CD1c-positive myeloid dendritic cell (primary cell): ENCODE measurements at regions not wholly inside any gene's neighbourhood (a gene's known extent, or its start where the extent isn't known, plus 50 kb on each side); places are given as distances from the start of the nearest gene placed in this dataset.

Experiments used
- DNase-seq: peaks from one replicate; pipeline ENCODE4 v3.0.0-alpha.2; 2016; ENCODE audit errors: extremely low spot score

DNA sequence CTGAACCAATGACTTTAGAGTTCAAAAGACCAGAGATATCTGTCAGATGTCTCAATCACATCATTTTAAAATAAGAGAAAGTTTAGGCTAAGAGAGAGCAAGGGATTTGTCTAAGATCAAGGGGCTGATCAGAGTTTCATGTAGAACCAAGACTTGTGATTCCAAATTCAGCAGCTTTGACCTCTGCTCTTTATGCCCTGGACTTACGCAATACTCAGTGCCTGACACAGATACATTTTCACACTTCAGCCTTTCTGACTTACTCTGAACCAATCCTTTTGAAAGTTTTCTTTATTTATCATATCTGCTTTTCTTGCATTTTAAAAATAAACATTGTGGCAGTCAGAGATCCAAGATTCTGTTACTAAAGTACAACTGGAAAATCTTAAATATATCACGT is 428.0 kb downstream of the PLPP3 start:
- DNase-seq = no peak

DNA sequence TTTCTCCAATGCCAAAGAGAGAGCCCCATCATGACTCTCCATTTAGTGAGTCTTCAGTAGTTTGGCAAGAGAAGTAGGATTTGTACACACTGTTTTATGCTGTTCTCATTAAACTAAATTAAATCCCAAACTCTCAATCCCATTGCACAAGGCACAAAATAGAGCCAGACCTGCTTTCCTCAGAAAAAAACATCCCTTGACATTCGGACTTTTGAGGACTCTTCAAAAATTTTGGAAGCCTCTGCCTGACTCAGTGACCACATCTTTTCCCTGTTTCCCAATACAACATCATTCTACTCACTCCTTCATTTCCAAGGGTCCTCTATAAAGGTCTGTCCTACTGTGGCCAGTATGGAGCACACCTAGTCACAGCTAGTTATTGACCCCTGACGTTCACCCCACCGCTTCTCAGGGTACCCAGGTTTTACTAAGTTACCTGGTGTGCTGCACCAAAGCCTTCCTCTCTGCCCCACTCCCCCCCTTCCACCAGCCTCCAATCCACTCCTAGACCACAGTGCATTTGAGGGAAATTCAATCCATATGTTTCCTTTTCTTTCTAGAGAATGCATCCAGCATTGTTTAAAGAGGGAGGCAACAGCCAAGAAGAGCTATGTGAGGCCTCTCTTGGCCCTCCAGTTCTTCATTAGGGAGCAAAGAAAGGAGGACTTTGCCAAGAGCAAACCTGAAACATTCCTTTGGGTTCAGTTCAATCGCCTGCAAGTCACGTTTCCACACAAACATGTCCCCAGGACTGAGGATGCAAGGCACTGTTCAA is 428.7 kb downstream of the PLPP3 start:
- no peak for DNase-seq

- no peak for DNase-seq
Measured at GRCh38 chr1:56149761-56150160, 429.6 kb downstream of the PLPP3 start.

DNA sequence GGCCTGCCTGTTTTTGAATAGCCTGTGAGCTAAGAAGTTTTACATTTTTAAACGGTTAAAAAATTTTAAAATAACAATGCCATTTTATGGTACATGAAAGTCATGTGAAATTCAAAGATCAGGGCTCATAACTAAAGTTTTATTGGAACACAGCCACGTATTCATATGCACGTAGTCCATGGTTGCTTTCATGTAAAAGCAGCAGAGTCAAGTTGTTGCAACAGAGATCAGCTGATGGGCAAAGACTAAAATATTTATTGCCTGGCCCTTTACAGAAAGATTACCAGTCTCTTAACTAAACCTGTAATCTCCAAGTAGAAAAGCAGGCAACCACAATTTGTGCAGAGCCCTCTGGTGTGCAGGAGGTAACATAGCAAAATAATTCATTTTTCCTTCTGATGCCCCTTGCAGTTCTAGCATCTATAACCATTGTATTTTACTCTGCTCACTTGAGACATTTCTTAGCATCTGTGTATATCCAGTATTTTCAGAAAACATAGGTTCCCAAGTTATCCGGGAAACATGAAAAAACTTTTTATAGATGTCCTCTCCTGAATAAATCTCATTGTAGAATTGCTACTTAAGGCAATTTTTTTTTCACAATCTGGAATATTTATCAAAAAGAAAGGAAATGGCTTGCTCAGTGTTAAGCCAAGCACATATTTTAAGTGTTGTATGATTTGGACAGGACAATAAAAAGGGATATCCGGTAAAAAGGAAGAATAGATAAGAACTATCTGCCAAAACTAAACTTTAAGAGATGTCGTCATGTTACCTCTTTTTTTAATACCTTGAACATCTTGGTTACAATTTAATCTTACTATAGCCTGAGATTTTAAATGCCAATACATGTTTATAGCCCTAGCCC is 430.8 kb downstream of the PLPP3 start:
- DNase-seq = no peak

DNA sequence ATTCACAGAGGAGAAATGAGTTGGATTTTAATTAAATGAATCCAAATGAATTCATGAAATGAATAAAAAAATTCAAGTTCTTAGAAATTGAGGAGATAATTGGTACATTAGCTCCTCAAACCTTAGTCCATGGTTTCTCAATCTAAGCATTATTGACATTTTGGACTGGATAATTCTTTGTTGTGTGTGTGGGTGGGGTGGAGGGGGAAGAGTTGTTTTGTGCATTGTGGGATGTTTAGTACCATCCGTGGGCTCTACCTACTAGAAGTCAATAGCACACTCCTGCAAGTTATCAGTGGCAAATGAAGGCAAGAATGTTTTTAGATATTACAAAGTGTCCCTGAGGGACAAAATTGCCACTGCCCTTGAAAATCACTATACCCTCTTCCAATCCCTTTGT is 431.9 kb downstream of the PLPP3 start:
- no peak for DNase-seq

DNA sequence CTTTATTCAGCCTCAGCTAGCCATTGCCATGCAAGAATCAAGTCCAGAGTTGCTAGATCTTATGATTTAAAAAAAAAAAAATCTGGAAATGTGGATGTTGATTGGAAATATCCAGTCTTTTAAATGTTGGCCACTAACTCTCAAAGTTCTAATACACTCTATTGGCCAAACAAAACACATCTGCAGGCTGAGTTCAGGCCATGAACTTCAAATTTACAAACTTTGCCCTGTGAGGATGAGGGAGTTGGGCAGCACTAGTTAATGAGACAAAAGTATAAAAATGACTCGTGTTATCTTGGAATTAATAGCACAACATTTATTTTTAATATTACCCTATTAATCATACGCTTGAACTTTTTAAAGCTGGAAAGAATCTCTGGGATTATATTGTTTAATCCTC is 432.3 kb downstream of the PLPP3 start:
- no peak for DNase-seq

- no peak for DNase-seq
Measured at GRCh38 chr1:56146449-56146848, 432.9 kb downstream of the PLPP3 start.

GRCh38 chr1:56145581-56145980 is 433.8 kb downstream of the PLPP3 start:
- no peak for DNase-seq

DNA sequence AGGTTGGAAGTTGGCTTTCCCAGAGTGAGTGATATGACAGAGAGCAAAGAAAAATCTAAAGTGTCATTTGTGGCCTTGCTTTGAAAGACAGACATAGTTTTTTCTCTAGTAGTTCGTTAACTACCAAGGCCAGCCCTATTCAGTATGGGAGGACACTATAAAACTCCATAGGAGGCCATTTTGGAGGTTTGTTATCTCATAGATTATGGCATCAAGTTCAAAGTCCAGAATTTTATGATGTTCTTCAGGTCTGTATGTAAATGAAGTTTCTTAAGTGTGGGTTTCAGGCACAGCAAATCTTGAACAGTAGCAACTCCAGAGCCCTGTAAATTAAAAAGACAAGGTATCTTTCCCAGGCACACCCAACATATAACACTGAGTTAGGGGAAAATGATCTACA is 437.1 kb downstream of the PLPP3 start:
- no peak for DNase-seq

GRCh38 chr1:56139836-56140235 is 439.5 kb downstream of the PLPP3 start:
- DNase-seq = no peak

DNA sequence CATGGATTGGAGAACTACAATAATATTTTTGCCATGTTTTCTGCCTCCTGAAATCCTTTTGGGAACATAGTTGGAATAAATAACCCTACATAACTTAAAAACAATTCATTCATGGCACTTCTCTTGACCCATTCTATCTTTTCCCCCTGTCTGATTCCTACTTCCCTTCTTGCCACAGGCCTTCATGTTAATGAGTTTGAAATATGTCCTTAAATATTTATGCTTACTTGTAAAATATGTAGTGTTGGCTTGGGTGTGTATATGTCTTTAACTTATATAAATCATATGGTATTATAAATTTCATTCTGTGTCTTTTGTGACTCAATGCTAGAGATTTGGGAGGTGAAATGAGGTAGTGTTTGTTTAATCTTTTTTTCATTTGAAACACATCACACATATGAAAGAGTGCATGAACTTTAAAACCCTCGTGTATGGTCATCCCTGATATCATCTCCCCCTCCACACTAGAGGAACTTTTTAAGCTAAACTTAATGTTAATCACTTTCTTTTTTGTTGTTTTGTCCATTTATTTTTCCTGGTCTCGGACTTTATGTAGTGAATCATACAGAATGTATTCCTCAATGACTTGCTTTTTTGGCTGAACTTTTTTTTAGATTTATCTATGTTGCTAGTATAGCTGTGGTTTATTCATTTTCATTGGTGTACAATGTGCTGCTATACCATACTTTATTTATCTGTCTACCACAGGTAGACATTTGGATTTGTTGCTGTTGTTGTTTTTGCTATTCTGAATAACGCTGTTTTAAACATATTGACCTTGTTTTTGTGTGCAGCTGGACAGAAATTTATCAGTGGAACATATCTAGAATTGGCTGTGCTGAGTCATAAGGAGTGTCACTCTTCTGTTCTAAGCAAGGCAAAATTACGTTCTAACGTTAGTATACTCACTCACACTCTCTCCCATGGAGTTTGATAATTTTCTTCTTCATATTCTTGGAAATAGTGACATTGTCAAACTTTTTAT is 441.6 kb downstream of the PLPP3 start:
- no peak for DNase-seq

- no peak for DNase-seq
Measured at GRCh38 chr1:56137090-56137489, 442.3 kb downstream of the PLPP3 start.

GRCh38 chr1:56135864-56136147 is 443.6 kb downstream of the PLPP3 start:
- DNase-seq = no peak

DNA sequence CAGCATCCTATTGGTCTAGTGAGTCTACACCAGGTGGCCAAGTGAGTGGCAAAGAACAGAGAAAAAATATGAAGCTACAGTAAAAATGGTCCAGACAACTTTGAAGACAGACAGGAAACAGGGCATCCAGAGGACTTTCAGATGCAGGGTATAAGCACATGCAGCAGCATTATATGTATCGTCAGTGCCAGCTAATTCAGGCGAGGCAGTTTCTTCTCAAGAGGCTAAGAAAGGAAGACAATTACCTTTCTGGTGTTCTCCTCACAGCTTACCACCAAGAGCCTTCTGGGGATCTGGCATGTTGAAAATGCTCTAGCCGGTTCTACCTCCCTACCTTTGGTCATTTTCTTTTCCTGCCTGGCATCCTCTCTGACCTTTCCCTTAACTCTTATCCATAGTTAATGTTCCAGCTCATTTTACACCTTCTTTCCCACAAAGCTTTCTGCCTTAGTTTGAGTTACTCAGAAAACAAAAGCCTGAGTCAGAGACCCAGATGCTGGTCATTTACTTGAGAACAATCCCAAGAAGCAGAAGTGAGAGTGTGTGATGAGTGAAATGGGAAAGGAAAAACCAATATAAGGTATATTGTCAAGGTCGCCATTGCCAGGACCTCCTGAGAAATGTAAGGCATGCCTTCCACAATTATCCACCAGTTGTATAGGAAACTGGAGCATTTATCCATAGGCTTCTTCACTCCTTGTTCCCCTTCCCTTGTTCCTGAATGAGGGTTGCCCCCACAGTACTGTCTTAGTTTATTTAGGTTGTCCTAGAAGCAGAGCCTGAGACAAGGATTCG is 444.1 kb downstream of the PLPP3 start:
- peak; percentile 50 for DNase-seq

- DNase-seq = no peak
Measured at GRCh38 chr1:56133522-56134472, 445.6 kb downstream of the PLPP3 start.

DNA sequence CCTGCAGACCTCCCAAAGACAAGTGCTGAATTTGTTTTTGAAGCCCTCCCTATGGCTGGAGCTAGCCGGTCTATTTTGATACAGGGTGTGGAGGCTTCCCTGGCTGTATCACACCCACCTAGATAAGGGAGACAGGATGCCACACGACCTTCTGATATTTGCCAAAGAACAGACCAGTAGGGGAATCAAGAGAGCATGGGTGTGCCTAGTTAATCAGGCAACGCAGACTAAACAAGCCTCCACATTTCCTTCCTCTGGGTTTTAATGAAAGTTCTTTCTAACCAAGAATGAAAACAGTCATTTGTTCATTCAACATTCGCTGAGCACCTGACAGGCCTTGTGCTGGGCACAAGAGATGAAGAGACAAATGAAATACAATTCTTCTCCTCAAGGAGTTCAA is 446.8 kb downstream of the PLPP3 start:
- no peak for DNase-seq

DNA sequence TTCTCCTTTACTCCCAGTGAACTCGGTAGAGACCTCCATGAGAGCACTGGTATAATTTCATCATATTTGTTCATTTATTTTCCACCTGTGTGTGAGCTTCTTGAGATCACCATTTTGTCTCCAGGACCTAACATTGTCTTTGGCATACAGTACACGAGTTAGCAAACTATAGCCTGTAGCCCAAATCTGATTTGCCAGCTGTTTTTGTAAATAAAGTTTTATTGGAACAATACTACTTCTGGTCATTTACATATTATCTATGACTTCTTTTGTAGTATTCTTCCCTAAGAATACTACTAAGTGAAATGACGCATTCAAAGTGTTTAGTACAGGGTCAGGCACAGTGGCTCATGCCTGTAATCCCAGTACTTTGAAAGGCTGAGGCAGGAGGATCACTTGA is 449.5 kb downstream of the PLPP3 start:
- DNase-seq = no peak

GRCh38 chr1:56125316-56125715 is 454.0 kb downstream of the PLPP3 start:
- DNase-seq = no peak

- DNase-seq = no peak
Measured at GRCh38 chr1:56123826-56124225, 455.5 kb downstream of the PLPP3 start.

DNA sequence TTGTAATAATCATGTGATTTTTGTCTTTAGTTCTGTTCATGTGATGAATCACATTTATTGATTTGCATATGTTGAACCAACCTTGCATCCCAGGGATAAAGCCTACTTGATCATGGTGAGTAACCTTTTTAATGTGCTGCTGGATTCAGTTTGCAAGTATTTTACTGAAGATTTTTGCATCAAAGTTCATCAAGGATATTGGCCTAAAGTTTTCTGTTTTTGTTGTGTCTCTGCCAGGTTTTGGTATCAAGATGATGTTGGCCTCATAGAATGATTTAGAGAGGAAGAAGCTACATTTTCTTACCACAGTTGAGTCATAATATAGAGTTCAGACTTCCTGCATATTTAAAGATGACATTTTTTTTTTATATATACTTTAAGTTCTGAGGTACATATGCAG is 455.9 kb downstream of the PLPP3 start:
- no peak for DNase-seq
